ENCODE measurements at regions not wholly inside any gene's neighbourhood (a gene's known extent, or its start where the extent isn't known, plus 50 kb on each side); places are given as distances from the start of the nearest gene placed in this dataset.
A peak's percentile ranks its signal among the peaks of the same experiment; 100 is the strongest.

DNA sequence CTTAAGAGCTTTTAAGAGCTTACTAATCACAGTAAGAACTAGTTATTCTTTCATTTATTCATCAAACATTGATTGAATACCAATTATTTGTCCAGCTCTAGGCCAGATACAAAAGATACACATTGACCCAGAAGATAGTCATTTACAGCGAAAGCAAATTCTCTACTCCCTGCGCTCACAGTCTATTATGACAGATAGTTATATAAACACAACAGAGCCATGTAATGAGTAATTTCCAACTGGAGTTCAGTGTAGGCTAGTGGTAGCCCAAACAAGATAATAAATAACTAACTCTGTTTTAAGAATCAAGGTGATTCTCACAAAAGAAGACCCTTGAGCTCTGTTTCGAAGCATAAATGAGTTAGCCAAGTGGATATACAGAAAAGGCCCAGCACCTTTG lies 397.8 kb upstream of the TLE4 start:
- DNase-seq = no peak

DNA sequence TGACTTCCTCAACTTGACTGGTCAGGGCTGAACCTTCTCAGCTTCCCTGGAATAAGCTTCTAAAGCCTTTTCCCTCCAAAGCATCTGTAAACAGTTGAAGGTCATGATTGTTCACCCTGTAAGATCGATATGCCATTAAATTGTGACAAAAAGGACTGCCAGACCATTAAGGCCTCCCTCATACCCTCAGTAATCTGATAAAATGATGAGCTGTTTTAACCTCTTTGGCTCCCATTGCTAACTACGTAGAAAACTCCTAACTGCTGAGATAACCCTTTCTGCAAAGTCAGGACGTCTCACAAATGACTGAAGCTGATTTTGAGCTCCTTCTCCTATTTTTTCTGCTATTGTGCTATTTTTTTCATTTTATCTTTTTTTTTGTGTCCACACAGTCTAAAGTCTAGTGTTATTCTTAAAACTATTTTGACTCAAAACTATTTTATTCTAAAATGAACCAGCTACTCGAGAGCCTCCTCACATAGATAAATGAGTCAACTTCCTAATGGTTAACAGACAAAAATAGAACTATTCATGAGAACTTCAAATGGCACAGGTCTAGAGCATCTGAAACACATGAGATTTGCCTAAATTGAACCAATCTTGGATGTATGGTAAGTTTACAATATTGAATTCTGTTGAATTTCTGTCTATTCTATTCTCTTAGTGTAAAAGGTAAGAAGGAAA lies 395.6 kb upstream of the TLE4 start:
- DNase-seq = no peak

DNA sequence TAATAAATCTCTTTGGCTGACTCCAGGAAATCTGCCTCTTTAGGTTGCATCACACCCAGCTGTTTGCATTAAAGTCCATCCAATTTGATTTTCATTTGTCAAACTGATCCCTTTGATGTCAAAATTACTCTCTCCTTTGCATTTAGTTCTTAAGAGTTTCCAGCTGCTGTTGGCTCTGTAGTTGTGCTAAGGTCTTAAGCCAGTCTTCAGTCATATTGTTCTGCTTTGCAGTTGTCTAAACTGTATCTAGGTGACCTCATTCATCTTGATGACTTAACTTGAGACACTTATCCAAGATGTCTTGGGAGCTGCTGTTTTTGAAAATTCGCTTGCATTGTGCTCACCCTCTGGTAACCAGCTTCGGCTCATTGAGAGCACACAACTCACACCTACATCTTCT lies 386.9 kb upstream of the TLE4 start:
- DNase-seq = no peak

DNA sequence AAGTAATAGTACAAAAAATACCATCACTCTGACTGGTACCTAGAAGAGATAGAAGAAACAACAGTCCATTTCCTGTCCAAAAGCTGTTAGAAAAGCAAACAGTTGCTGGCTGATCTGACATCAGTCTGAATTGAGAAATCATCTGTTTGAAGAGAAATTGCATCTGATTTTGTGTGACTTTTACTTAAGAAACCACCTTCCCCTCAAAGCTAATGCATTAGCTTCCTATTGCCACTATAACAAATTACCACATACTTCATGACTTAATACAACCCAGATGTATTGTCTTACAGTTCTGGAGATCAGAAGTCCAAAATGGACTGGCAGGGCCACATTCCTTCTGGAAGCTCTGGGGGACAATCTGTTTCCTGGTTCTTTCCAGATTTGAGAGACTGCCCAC lies 385.9 kb upstream of the TLE4 start:
- peak; percentile 54 for DNase-seq

DNA sequence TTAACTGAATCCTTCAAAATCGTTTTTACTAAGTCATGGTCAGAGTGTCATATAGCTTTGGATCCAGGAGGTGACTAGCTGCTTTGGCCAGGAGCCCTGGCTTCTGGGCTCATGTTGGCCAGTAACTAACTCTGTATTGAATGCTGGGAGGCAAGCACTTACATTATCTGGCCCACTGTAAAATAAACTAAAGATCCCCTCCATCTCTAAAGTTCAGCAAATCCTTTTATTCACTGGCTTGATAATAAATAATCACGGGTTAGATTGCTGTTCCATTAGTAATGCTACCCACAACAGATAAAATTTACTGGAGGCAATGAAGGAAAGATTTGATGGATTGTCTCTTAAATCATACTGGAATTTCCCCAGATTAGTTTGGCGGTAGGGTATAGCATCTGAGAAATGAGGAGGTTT lies 382.2 kb upstream of the TLE4 start:
- peak; percentile 88 for DNase-seq

DNA sequence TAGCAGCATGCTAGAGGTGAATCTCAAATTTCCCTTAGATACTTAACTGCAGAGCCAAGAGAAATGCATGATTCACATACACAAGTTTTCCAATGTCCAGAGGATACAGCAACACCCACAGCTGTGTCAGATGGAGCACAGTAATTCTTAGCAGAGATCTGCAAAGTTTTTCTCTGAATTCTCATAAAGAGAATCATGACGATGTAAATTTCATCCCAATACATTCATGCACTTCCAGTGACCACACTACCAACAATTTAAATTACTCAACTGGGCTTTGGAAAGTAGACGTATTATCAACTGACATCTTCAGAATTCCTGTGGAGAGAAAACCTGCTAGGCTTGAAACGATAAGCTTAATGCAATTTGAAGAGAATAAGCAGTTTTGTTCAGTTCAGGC lies 378.8 kb upstream of the TLE4 start:
- DNase-seq = peak; percentile 68

DNA sequence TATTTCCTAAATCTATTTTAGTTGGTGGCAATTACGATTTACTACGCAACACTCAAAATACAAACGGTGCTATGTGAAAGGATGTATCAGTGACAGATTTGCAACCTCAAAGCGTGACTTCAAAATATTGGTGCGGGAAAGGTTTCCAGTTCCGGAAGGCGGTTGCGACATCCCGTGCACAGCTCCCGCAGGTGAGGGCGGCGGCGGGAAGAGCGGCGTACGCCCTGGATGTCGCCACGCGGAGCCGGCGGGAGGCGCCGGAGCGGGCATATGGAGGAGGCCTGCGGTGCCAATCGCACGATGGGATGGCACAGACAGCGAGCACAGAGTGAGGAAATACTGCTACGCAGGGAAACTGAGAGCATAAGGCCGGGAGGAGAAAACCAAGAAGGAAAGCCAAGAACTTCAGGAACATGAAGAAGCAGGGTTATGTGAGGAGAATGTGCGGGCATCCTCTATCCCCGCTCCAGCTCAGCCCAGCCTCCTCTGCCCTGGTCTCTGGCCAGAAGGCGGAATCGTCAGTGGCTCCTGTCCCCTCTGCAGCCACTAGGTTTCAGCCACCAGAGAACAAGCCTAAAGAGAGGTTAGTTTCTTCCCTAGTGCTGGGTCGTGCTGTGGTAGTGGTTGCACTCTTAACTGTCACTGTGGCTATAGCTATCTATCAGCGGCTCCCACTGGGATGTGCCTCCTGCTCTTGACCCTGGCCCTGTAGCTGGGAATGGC lies 378.1 kb upstream of the TLE4 start:
- no peak for DNase-seq

DNA sequence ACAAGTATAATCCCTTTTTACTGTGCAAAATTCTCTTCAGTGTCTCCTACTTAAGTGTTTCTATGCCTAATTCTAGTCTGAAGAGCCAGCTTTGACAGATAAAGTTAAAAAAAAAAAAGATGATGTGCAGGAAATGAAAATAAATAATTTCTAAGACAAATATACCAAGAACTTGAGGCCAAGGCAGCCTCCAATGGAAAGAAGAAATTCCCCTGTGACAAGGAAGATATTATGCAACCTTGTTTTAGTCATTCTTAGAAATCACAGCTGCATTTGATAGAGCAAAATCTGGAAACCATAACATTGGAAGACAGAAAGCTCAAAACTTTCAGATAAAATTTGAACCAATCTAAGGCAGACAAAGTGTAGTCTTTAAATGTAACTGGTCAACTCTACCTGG lies 375.9 kb upstream of the TLE4 start:
- DNase-seq = peak; percentile 71

DNA sequence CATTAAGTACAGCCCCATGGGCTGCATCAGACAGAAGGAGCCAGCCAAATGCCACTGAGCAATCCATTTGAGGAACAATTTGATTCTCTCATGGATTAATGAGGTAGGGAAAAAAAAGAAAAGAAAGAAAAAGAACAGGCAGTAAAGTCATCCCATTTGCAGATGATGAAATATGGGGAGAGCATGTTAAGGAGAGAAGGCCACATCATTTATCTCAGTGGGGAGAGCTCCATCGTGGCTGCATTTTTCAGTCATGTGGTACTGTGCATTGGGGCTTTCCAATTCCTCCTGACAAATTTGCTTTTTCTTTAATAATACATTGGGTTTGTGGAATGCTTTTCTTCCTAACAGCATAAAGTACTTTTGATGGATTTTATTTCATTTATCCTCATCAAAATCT lies 375.2 kb upstream of the TLE4 start:
- peak; percentile 36 for DNase-seq

DNA sequence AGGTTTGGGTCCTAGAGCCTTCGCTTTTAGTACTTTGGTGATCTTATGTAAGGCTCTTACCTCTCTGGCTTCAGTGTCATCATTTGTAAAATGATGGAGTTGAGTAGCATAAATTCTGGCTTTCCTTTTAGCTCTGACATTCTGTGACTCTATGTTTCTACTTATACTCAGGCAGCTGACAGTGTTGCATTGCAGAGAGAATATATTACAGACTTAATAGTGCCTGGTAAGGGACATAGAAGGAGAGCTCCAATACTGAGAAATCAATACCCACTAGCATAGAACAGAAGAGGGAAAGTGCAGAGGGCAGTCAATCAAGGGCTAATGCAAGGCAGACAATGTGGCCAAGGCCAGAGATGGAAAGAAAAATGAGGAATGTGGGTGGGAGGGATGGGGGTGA lies 371.4 kb upstream of the TLE4 start:
- DNase-seq = no peak

DNA sequence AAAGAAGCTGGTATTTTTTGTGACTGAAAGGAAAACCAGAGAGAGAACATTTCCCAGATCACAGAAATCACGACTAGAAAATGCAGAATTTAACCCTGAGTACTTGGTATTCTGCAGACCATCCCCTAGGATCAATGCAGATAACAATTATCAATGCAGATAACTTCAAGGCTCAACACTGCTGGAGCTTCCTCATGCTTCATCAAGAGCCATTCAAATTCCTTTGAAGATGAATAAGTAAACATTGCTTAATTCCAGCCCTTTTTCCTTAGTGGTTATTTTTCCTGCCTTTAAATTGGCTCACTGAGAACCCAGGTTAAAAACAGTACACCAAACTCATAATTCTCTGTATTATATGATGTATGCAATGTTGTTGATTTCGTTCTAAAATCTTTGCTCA lies 370.1 kb upstream of the TLE4 start:
- DNase-seq = peak; percentile 44

DNA sequence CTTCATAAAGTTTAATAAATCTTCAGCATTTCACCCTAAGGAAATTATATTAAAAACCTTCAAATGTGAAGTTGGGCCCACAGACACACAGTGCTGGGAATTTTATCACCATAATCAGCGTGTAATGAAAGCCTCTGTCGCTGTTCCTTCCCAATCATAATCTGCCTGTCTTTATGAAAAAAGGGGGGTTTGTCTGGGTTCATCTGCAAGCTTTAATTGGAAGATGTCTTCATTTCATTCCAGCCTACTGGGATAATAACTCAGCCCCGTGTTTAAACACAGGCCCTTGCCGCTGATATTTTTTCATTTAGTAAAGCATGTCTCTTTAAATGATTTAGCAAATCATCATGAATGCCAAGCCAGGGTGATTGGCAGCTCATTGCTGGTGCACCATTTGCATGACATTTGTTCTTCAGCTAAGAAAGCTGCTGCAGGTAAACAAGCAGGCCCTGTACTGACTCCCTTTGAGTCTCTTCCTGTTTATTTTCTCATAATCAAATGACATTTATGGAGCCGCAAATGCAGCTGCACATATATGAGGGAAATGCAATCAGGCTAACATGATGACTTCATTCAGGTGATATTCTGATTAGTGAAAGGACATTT lies 362.9 kb upstream of the TLE4 start:
- no peak for DNase-seq

DNA sequence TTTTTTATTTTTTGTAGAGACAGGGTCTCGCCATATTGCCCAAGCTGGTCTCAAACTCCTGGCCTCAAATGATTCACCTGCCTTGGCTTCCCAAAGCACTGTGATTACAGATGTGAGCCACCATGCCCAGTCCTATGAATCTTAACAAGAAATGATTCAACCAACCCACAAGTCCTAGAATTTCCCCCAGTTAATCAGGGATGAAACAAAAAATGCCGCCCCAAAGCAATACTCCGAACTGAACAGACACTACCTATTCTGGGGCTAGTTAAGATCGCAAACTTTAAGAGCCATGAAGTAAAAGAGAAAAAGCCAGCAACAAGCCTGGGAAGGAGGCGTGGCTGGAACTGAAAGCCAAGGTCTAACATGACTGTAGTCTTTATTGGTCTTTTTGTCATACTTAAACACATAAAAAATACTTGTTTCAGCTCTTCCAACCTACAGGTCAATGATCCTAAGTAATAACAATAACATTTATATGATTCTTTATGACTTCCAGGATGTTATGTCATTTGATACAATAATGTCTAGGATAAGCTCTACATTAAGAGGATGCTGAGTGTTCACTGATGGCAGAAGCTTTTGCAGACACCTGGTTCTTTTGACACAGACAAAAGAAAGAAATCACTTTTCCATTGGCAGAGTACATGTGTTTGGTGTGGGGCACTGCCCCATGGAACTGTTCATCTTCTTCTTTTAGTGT lies 361.1 kb upstream of the TLE4 start:
- DNase-seq = no peak

DNA sequence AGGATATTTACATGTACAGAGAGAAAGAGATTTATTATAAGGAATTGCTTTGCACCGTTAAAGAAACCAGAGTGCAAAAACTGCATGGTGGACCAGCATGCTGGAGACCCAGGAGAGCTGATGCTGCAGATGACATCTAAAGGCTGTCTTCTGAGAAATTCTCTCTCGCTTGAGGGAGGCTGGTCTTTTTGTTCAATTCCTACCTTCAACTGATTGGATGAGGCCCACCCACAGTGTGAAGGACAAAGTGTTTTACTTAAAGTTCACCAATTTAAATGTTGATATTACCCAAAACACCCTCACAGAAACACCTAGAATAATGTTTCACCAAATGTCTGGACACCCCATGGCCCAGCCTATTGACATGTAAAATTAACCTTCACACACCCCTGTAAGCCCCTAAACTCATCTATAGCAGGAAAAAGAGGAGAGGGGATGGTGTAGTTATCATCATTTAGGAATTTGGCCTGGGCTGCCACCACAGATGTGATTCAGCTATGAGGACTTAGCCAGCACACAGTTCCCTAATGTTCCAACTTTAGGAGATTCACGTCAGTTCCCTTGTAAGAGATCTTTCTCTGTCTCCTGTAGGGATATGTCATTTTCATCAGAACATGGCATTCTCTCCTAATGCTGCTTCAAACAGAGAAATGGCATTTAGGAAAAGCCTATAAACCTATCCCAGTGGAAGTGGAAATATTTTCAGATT lies 358.2 kb upstream of the TLE4 start:
- DNase-seq = peak; percentile 64

DNA sequence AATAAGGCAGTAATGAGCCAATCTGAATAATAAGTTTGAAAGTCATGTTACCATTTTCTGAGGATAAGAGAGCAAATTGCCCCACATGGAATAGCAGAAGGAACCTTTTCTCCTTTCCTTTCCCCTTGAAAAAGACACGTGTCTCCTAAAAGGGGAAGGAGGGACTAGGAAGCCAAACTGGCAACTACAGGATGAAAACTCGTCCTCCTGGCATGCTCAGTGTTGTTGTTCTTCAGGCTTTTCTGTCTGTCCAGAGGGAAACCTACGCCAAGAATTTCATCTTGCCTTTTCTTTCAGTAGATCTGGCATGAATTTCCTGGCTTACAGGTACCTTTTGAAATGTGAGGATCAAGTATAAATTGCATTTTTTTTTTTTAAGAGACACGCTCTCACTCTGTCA lies 355.9 kb upstream of the TLE4 start:
- peak; percentile 56 for DNase-seq

DNA sequence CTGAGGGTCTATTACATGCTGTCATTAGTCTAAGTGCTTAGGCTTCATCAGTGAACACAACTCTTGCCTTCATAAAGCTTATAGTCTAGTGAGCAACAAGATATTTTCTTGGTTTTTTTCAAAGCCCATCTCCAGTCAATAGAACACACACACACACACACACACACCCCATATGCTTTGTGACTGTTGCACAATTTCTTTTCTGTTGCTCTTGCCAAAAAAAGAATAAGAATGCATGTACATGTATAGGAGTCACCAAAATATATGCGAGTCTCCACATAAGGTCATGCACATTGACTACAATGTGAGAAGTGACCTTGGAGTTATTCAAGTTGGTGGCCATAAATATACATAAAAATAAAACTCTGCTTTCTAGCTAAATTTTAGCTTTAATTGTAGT lies 351.5 kb upstream of the TLE4 start:
- peak; percentile 40 for DNase-seq

DNA sequence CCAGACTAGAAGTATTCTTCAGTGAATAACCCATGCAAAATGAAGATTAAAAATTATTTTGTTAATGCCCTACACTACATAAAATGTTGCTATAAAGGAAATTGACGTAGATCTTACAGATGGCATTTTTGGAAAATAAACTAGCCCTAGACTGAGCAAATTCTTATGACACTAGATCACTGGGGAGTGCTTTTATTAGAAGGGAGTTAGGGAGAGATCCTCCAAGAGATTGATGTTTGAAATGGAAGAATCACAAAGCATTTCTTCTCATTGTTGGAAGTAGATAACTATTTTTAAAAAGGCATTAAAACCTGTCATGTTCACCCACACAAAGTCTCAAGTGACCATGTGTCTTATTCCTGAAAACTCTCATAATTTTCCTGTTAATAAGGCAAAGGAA lies 351.1 kb upstream of the TLE4 start:
- peak; percentile 78 for DNase-seq

DNA sequence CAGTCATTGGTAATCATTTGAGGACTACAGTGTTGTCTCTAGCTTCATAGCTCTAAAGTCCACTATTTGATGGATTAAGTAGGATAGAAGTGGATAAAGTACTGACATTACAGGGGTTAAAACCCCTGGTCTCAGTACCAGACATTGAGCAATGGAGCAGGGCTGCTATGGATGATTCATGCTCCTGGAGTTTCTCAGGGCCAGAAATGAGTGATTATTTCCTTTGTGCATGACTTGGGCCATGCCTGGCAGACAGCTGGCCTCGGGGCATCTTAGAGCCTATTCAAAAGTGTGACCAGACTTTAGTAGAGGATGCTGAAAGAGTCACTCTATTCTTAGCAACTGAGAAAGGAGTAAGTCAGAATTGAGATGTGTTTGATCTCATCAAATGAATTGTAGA lies 350.7 kb upstream of the TLE4 start:
- peak; percentile 98 for DNase-seq

DNA sequence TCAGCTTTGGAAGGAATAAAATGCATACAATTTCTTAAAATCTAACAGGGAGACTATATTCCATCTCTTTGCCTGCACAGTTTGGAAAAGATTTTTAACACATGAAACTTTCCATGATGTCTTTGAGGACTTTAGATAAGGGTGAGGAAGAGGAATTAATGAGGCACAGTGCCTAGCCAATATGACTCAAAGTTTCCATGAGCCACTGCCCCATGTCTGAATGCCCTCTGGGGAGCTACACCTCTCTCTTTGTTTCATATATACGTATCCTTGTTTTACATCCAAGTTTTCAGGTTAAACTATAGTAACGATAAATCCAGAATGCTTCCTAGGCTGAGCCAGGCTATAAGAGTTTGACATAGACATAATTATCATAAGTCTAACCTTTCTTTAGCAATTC lies 349.3 kb upstream of the TLE4 start:
- DNase-seq = no peak

DNA sequence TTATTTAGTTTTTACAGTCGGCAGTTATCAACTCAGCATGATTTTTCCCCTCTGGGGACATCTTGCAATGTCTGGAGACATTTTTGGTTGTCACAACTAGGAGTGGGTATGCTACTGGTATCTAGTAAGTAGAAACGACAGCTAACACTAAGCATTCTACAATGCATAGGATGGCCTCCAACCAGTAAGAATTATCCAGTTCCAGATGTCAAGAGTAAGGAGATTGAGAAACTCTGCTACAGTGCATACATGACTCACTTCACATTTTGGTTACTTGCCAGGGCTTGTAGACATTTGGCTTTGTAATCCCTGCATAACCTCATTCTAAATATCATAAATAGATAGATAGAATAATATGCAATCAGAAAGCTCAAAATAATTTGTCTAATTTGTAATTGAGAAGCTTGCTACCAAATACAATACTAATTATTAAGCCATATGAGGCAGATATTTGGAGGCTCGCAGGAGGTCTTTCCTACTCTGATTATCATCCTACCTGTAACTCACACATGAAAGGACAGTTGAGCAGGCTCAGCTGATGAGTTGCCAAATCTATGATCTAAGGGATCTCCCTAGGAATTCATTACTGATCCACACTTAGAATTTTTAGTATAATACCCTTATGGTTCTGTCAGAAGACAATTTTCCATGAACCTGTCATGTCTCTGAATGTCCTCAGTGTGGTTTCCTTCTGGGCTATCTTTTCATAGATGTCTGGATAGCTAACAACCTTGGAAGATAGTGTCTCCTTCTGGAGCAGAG lies 346.9 kb upstream of the TLE4 start:
- peak; percentile 93 for DNase-seq

DNA sequence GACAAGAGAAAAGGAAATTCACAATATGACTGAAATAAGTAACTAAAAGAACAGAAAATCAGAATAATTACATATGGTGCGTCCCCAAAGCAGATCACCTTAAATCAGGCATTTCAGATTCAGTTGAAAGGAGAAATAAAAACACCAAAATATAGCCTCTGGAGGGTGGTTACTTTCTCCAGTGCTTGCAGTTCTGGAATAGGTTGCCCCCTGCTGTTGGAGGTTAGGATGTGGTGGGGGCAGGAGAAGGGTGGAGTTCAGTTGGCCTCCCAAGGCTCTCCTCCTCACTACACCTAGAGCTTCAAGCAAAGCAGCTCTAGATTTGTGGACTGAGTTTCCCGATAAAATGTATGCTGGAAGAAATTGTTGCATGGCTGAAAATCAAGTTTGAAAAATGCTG lies 338.2 kb upstream of the TLE4 start:
- DNase-seq = peak; percentile 45

DNA sequence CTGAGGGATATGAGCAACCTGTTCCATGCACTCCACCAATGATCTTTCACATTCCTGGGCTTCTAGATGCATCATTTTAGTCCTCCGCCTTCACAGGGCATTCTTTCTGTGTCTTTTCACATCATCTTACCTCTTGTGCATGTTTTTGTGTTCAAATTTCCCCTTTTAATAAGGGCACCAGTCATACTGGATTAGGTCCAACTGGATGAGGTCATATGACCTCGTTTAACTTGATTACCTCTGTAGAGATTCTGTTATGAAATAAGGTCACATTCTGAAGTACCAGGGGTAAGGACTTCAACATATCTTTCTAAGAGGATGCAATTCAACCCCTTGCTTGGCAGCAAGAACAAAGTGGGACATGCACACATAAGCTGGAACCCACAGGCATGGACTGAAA lies 335.3 kb upstream of the TLE4 start:
- peak; percentile 41 for DNase-seq

Measured in EL (cell line).